ENCODE measurements at regions not wholly inside any gene's neighbourhood (a gene's known extent, or its start where the extent isn't known, plus 50 kb on each side); places are given as distances from the start of the nearest gene placed in this dataset.

DNA sequence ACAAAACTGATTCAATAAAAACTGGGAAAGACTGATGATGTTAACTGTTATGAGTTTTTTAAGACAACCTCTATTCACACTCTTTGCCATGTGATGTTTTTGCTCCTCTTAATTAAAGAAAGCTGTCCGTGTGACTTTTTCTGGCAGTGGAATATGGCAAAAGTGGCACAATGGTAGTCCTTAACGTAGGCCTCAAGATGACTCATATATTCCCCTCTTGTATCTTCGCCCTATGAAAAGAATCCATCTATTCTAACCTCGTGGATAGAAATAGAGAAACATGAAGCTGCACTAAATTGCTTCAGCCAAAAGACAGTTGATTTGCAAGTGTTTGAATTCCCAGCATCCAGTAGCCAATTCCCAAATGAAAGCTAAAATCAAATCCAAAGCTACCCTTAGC is 603.8 kb upstream of the PCDH7 start:
- TF ChIP-seq CTCF (IDR thresholded peaks at IDR 0.05; ENCODE audit: low read depth, low read length): no peak
- no peak for TF ChIP-seq POLR2A (IDR thresholded peaks at IDR 0.05; ENCODE audit: extremely low read depth, insufficient read length)
- TF ChIP-seq, protein P1, sequence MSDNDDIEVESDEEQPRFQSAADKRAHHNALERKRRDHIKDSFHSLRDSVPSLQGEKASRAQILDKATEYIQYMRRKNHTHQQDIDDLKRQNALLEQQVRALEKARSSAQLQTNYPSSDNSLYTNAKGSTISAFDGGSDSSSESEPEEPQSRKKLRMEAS (IDR thresholded peaks at IDR 0.05; ENCODE audit: low read depth, low read length): no peak
- TF ChIP-seq MYC (IDR thresholded peaks at IDR 0.05; ENCODE audit: low read depth, low read length): no peak
